Esophagus muscularis mucosa (tissue), 4 donors: ENCODE measurements at regions not wholly inside any gene's neighbourhood (a gene's known extent, or its start where the extent isn't known, plus 50 kb on each side); places are given as distances from the start of the nearest gene placed in this dataset.

Source experiments
- DNase-seq: peaks from one replicate; pipeline ENCODE4 v3.0.0-alpha.2; 2017; ENCODE audit errors: extremely low spot score
- H3K27ac ChIP-seq, 4 donors: fragments of 200-600 bp; sonication (generic); replicated peaks in 1 of 4; 1 replicate in 3 of 4; 2 replicates in 1 of 4; pipeline ENCODE4 v1.5.1; 2016 to 2019; ENCODE audit warnings: mild to moderate bottlenecking in 1 of 4
- H3K27me3 ChIP-seq, 4 donors: fragments of 200-600 bp; sonication (generic); one replicate each; pipeline versions ENCODE4 v1.5.1 to v1.6.0; 2016 to 2019
- H3K36me3 ChIP-seq, 4 donors: fragments of 200-600 bp; sonication (generic); one replicate each; pipeline ENCODE4 v1.5.1; 2016 to 2019
- H3K4me1 ChIP-seq, 4 donors: fragments of 200-600 bp; sonication (generic); one replicate each; pipeline ENCODE4 v1.5.1; 2016 to 2019
- H3K4me3 ChIP-seq, 4 donors: fragments of 200-600 bp; sonication (generic); 1 replicate in 2 of 4; 2 replicates in 2 of 4; pipeline ENCODE4 v1.5.1; 2016 to 2019; ENCODE audit warnings: mild to moderate bottlenecking in 4 of 4, moderate library complexity in 1 of 4
- H3K9me3 ChIP-seq, 4 donors: fragments of 200-600 bp; sonication (generic); 1 replicate in 3 of 4; 2 replicates in 1 of 4; pipeline ENCODE4 v1.5.1; 2016 to 2019
- CTCF ChIP-seq, 3 experiments: fragments of 200-600 bp in 2 of 3; fragments of 450-650 bp in 1 of 3; sonication (generic) in 2 of 3; IDR thresholded peaks; one replicate each; pipeline ENCODE4 v1.5.1; 2017 to 2019; ENCODE audit warnings: antibody characterized with exemption in 3 of 3, mild to moderate bottlenecking in 2 of 3, moderate library complexity in 1 of 3
- EP300 ChIP-seq: sonication (generic); formaldehyde crosslinking; IDR thresholded peaks from one replicate; pipeline ENCODE4 v1.6.1; 2017; ENCODE audit warnings: antibody characterized with exemption
- POLR2A ChIP-seq: fragments of 450-650 bp; IDR thresholded peaks from one replicate; pipeline ENCODE4 v1.6.1; 2017; ENCODE audit warnings: antibody characterized with exemption, moderate library complexity, mild to moderate bottlenecking, low read depth
- POLR2AphosphoS5 ChIP-seq, 2 donors: sonication (generic); formaldehyde crosslinking; IDR thresholded peaks; one replicate each; pipeline ENCODE4 v1.6.1; 2017; ENCODE audit warnings: antibody characterized with exemption in 2 of 2
- WGBS: methylation state at CpG from one replicate; pipeline ENCODE4 v1.1.5; 2018; 5-methylcytosine and 5-hydroxymethylcytosine counted together
- intact Hi-C: fragments of 100-400 bp; cut with DNase I; formaldehyde crosslinking; loops from one replicate; pipeline ENCODE4 v1.15.1; 2023

- Histone ChIP-seq H3K4me3 (no peak overlapping the region), H3K27ac (no peak overlapping the region), H3K27me3 (no peaks in the 10 kb centered on the region), H3K4me1 (no peaks in the 10 kb centered on the region), H3K36me3 (no peaks in the 10 kb centered on the region), H3K9me3 (no peaks in the 10 kb centered on the region)
- WGBS, result 72% methylated on average over 4 of the region's 4 CpGs
- intact Hi-C loops, result no loop called here
- no peak for DNase-seq
- no peak for TF ChIP-seq EP300
- no peak for TF ChIP-seq CTCF (IDR thresholded peaks at IDR 0.05)
- TF ChIP-seq POLR2AphosphoS5 (IDR thresholded peaks at IDR 0.05), result no peak
- no peak for TF ChIP-seq POLR2A
These were observed 783.8 kb upstream of the WWC1 start for GRCh38 chr5:167507463-167508233.

DNA sequence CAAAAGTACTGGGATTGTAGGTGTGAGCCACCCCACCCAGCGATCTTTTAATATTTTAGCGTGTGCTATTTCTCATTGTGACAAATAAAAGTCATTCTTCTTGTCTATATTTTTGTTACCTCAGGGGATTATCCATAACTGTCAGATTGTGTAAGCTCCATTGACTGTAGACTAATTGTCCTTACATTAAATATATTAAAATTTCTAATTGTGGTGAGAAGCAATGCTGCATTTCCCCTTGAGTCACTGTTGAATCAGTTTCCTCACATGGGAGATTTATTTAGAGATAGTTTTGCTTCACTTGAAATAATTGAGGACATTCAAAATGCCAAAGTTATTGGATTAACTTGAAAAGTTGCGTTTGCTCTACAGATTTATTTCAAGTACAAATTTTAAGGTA, 782.4 kb upstream of the WWC1 start:
- DNase-seq, result no peak
- no peaks in the 10 kb centered on the region for H3K4me1 ChIP-seq
- no peaks in the 10 kb centered on the region for H3K27me3 ChIP-seq
- TF ChIP-seq EP300, result no peak
- no peak for TF ChIP-seq POLR2AphosphoS5 (IDR thresholded peaks at IDR 0.05)
- no peak for TF ChIP-seq POLR2A
- TF ChIP-seq CTCF (IDR thresholded peaks at IDR 0.05), result no peak
- H3K4me3 ChIP-seq, result no peak overlapping the region
- intact Hi-C loops, result no loop called here
- H3K27ac ChIP-seq, result no peak overlapping the region
- 92% methylated on average over 3 of the region's 3 CpGs for WGBS
- H3K36me3 ChIP-seq, result no peaks in the 10 kb centered on the region
- H3K9me3 ChIP-seq, result no peaks in the 10 kb centered on the region

DNA sequence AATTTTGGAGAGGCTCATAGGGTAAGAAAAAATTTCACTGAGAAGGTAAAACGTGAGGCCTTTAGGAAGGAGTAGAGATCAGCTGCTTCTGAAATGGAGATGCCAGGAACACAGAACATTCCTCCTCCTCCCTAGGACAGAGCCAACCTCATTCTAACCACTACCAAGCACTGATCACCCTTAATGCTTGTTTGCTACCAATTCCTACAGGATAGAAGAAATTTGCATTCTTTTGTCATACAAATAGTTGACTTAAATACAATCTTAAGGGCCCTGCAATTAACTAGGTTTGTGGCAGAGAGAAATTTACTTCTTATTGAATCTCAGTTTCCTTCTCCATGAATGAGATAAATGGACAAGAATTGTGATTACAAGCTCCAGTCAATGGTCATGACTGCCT, 780.2 kb upstream of the WWC1 start:
- Histone ChIP-seq H3K4me1 (no peaks in the 10 kb centered on the region), H3K36me3 (no peaks in the 10 kb centered on the region), H3K27me3 (no peaks in the 10 kb centered on the region), H3K4me3 (no peak overlapping the region), H3K27ac (no peak overlapping the region), H3K9me3 (no peaks in the 10 kb centered on the region)
- WGBS, result 48% methylated on average over 1 of the region's 1 CpG
- intact Hi-C loops, result no loop called here
- no peak for DNase-seq
- TF ChIP-seq EP300 (no peak), POLR2AphosphoS5 (IDR thresholded peaks at IDR 0.05) (no peak), CTCF (IDR thresholded peaks at IDR 0.05) (no peak), POLR2A (no peak)

DNA sequence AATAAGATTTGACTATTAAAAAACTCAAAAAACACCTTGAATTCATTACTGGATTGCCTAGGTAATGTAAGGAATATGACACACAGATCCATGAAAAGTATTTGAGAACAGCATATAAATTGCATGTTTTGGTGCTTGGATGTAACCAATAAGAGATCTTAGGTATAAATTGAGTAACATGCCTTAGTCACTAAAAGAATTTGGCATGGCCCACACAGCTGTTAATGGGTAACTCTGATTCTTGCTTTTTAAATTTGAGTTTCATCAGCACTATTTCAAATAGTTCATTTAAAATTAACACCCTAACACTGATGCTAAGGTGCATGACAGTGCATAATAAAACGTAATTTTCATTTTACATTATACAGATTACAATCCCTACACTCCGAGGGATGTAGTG, 779.3 kb upstream of the WWC1 start:
- no peak for TF ChIP-seq POLR2A
- TF ChIP-seq POLR2AphosphoS5 (IDR thresholded peaks at IDR 0.05), result no peak
- TF ChIP-seq EP300, result no peak
- no peak for TF ChIP-seq CTCF (IDR thresholded peaks at IDR 0.05)
- Histone ChIP-seq H3K27ac (no peak overlapping the region), H3K4me1 (no peaks in the 10 kb centered on the region), H3K27me3 (no peaks in the 10 kb centered on the region), H3K9me3 (no peaks in the 10 kb centered on the region), H3K4me3 (no peak overlapping the region), H3K36me3 (no peaks in the 10 kb centered on the region)
- intact Hi-C loops, result no loop called here
- DNase-seq, result no peak
- WGBS, result 70% methylated on average over 2 of the region's 2 CpGs

- no peak overlapping the region for H3K4me3 ChIP-seq
These were observed 778.1 kb upstream of the WWC1 start for GRCh38 chr5:167513381-167513780.

More at GRCh38 chr5:167513381-167513780, 778.1 kb upstream of the WWC1 start:
- no peak for DNase-seq
- TF ChIP-seq EP300 (no peak), POLR2AphosphoS5 (IDR thresholded peaks at IDR 0.05) (no peak), CTCF (IDR thresholded peaks at IDR 0.05) (no peak), POLR2A (no peak)
- no peaks in the 10 kb centered on the region for H3K9me3 ChIP-seq
- intact Hi-C loops, result no loop called here
- WGBS, result 63% methylated on average over 7 of the region's 7 CpGs
- H3K27ac ChIP-seq, result no peak overlapping the region
- H3K36me3 ChIP-seq, result no peaks in the 10 kb centered on the region
- H3K4me1 ChIP-seq, result no peaks in the 10 kb centered on the region
- H3K27me3 ChIP-seq, result no peaks in the 10 kb centered on the region
